Osteoblast (primary cell): ENCODE measurements at regions not wholly inside any gene's neighbourhood (a gene's known extent, or its start where the extent isn't known, plus 50 kb on each side); places are given as distances from the start of the nearest gene placed in this dataset.

Experiments used
- DNase-seq: peaks from one replicate; pipeline ENCODE4 v3.0.0; 2011; ENCODE audit warnings: low spot score, mixed read lengths; ENCODE audit not compliant: insufficient read length; ENCODE audit errors: missing footprints
- H2AFZ ChIP-seq: 2 replicates; pipeline ENCODE4 v1.6.0; 2011; ENCODE audit warnings: mild to moderate bottlenecking, low read length
- H3K27ac ChIP-seq: 2 replicates; pipeline ENCODE4 v1.5.1; 2011; ENCODE audit warnings: mild to moderate bottlenecking, low read depth, low read length, moderate library complexity
- H3K27me3 ChIP-seq: 2 replicates; pipeline ENCODE4 v1.6.0; 2012; ENCODE audit warnings: mild to moderate bottlenecking, control low read depth, inconsistent platforms, low read length, moderate library complexity; ENCODE audit not compliant: insufficient read depth
- H3K36me3 ChIP-seq: 2 replicates; pipeline ENCODE4 v1.5.1; 2011; ENCODE audit warnings: mild to moderate bottlenecking, low read length, control low read depth, moderate library complexity; ENCODE audit not compliant: insufficient read depth
- H3K4me1 ChIP-seq: 2 replicates; pipeline ENCODE4 v1.5.1; 2011; ENCODE audit warnings: mild to moderate bottlenecking, low read length, control low read depth, moderate library complexity; ENCODE audit not compliant: insufficient read depth
- H3K4me2 ChIP-seq: 2 replicates; pipeline ENCODE4 v1.6.0; 2011; ENCODE audit warnings: mild to moderate bottlenecking, low read length; ENCODE audit not compliant: insufficient read depth
- H3K4me3 ChIP-seq: fragments of 200-600 bp; sonication (generic); 3 replicates; pipeline ENCODE4 v1.5.1; 2012; ENCODE audit warnings: mild to moderate bottlenecking, low read length, inconsistent platforms; ENCODE audit not compliant: insufficient read depth
- H3K79me2 ChIP-seq: 2 replicates; pipeline ENCODE4 v1.6.0; 2012; ENCODE audit warnings: mild to moderate bottlenecking, low read length, control low read depth, inconsistent platforms; ENCODE audit not compliant: insufficient read depth
- H3K9me3 ChIP-seq: 2 replicates; pipeline ENCODE4 v1.5.1; 2011; ENCODE audit warnings: low read depth, low read length, control low read depth
- H4K20me1 ChIP-seq: 2 replicates; pipeline ENCODE4 v1.6.0; 2012; ENCODE audit warnings: mild to moderate bottlenecking, low read length, control low read depth; ENCODE audit not compliant: insufficient read depth
- TF ChIP-seq, protein P1 (sequence below): IDR thresholded peaks from 2 replicates; pipeline ENCODE4 v1.5.1; 2011; ENCODE audit warnings: mild to moderate bottlenecking, low read depth, low read length, moderate library complexity; ENCODE audit errors: extremely low read depth

DNA sequence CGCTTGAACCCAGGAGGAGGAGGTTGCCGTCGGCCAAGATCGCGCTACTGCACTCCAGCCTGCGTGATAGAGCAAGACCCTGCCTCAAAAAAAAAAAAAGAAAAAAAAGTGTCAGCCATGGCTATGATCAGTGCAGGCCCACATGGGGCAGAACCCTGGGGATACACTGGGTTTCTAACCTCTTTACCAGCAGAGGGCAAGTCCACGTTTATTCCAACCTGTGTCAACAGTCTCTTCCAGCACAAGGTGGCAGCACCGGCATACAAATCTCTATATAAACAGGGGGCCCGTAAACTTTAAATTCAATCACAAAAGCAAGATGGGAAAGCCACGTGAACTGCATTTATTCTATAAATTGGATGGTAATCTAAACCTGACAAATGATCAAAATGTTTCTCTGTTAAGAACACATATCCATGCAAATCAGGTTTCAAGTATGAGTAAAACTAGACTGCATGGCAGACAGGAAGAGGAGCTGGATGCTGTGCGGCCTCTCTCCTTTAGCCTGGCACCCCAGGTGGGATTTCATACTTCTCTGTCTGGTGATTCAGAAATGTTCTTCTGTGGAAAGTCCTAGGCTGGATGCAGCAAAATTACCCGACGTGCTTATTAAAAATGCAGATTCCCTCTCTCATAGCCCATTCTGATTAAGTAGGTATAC is 60.0 kb upstream of the STEAP1B start:
- no peak overlapping the region for H2AFZ ChIP-seq
- H3K36me3 ChIP-seq: no peaks in the 10 kb centered on the region
- no peaks in the 10 kb centered on the region for H4K20me1 ChIP-seq
- no peaks in the 10 kb centered on the region for H3K79me2 ChIP-seq
- peaks cover 46% of the 10 kb centered on the region for H3K4me1 ChIP-seq
- no peak overlapping the region for H3K4me3 ChIP-seq
- DNase-seq: peak; percentile 93
- no peak overlapping the region for H3K4me2 ChIP-seq
- no peaks in the 10 kb centered on the region for H3K9me3 ChIP-seq
- no peaks in the 10 kb centered on the region for H3K27me3 ChIP-seq
- H3K27ac ChIP-seq: peak overlapping the region; percentile 96
- TF ChIP-seq, protein P1, sequence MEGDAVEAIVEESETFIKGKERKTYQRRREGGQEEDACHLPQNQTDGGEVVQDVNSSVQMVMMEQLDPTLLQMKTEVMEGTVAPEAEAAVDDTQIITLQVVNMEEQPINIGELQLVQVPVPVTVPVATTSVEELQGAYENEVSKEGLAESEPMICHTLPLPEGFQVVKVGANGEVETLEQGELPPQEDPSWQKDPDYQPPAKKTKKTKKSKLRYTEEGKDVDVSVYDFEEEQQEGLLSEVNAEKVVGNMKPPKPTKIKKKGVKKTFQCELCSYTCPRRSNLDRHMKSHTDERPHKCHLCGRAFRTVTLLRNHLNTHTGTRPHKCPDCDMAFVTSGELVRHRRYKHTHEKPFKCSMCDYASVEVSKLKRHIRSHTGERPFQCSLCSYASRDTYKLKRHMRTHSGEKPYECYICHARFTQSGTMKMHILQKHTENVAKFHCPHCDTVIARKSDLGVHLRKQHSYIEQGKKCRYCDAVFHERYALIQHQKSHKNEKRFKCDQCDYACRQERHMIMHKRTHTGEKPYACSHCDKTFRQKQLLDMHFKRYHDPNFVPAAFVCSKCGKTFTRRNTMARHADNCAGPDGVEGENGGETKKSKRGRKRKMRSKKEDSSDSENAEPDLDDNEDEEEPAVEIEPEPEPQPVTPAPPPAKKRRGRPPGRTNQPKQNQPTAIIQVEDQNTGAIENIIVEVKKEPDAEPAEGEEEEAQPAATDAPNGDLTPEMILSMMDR: peak; percentile 97

DNA sequence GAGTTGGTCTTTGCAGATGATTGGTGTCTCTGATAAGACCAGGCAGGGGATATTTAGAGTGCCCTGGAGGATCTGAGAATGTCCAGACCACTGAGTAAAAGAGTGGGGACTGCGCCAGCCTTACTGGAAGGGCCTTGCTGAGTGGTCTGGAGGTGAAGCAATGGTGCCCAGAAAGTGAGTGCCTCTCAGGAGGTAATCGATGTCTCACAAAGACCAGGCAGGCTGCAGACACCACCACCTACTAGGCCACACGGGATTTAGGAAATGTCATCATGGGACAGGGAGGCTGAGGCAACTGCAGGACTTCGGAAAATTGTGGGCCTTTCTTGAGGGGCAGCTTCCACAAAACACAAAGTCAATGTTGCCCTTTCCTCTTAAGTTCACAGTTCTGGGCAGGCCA is 57.2 kb upstream of the STEAP1B start:
- Histone ChIP-seq H3K79me2 (no peaks in the 10 kb centered on the region), H3K27ac (no peak overlapping the region), H3K4me2 (no peak overlapping the region), H3K27me3 (peaks cover 1% of the 10 kb centered on the region), H3K4me1 (peaks cover 19% of the 10 kb centered on the region), H3K36me3 (no peaks in the 10 kb centered on the region), H4K20me1 (no peaks in the 10 kb centered on the region), H3K4me3 (no peak overlapping the region), H2AFZ (no peak overlapping the region), H3K9me3 (no peaks in the 10 kb centered on the region)
- DNase-seq: no peak
- TF ChIP-seq, protein P1: no peak

DNA sequence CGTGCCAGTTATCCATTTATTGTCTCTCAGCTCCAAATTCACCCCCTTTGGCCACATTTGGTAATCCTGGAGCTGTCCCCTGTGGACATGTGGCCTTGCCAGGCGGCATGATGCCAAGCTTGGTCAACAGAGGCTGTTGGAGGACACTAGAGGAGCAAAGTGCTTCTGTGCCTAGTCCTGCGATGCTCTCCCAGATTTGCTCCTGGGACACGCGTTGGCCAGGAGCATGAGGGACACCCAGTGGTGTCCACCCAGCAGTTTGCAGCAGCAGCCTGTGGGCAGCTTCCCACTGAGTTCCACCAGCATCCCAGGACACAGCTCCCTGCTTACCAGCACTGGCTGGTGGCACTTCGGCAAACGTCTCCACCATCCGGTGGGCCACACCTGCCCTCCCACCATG is 55.5 kb upstream of the STEAP1B start:
- peaks cover 8% of the 10 kb centered on the region for H3K27me3 ChIP-seq
- no peak overlapping the region for H3K27ac ChIP-seq

DNA sequence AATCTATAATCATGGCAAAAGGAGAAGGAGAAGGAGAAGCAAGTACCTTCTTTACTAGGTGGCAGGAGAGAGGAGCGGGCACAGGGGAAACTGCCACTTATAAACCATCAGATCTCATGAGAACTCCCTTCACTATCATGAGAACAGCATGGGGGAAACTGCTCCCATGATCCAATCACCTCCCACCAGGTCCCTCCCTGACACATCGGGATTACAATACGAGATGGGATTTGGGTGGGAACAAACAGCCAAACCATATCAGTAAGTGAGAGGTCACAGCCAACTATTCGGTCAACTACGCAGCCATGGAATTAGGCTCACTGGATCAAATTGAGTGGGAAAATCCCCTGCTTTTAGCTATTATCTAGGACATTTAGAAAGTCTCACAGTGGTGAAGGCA is 54.2 kb upstream of the STEAP1B start:
- Histone ChIP-seq H3K79me2 (no peaks in the 10 kb centered on the region), H3K27ac (no peak overlapping the region), H3K4me3 (no peak overlapping the region), H3K27me3 (peaks cover 16% of the 10 kb centered on the region), H3K4me2 (no peak overlapping the region), H3K36me3 (no peaks in the 10 kb centered on the region), H2AFZ (no peak overlapping the region), H3K9me3 (no peaks in the 10 kb centered on the region), H3K4me1 (peaks cover 15% of the 10 kb centered on the region), H4K20me1 (no peaks in the 10 kb centered on the region)
- DNase-seq: peak; percentile 61
- TF ChIP-seq, protein P1: no peak

More for the DNA sequence above, 55.5 kb upstream of the STEAP1B start:
- Histone ChIP-seq H3K9me3 (no peaks in the 10 kb centered on the region), H3K4me1 (peaks cover 7% of the 10 kb centered on the region), H3K4me3 (no peak overlapping the region), H3K79me2 (no peaks in the 10 kb centered on the region), H4K20me1 (no peaks in the 10 kb centered on the region), H3K36me3 (no peaks in the 10 kb centered on the region), H2AFZ (no peak overlapping the region), H3K4me2 (no peak overlapping the region)
- TF ChIP-seq, protein P1: no peak
- no peak for DNase-seq
